DMS53 treated with DMSO at 0.1 percent for 48 hours (cell line): ENCODE measurements at regions not wholly inside any gene's neighbourhood (a gene's known extent, or its start where the extent isn't known, plus 50 kb on each side); places are given as distances from the start of the nearest gene placed in this dataset.

Experiments
- DNase-seq: peaks from one replicate; lab custom pipeline; 2025; ENCODE audit not compliant: unreplicated experiment; lab: John Stamatoyannopoulos, UW

DNA sequence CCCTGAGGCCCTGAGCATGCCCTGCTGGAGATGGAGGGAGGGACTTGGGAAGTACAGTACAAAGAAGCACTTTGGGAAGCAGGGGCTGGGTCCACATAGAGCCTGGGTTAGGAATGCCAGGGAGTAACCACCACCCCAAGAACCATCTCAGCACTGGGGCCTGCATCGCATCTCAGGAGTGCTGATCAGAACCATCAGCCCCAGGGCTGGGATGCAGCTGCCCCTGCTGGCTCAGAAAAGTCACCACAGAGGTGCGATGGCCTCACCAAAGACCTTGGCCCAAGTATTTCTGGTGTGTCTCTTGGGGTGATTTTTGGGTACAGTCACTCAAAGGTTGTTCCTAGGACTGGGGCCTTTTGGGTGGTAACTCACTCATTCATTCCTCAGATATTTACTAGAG is 236.8 kb upstream of the MVB12B start:
- no peak for DNase-seq

GRCh38 chr9:126093771-126094170 is 232.9 kb upstream of the MVB12B start:
- no peak for DNase-seq

DNA sequence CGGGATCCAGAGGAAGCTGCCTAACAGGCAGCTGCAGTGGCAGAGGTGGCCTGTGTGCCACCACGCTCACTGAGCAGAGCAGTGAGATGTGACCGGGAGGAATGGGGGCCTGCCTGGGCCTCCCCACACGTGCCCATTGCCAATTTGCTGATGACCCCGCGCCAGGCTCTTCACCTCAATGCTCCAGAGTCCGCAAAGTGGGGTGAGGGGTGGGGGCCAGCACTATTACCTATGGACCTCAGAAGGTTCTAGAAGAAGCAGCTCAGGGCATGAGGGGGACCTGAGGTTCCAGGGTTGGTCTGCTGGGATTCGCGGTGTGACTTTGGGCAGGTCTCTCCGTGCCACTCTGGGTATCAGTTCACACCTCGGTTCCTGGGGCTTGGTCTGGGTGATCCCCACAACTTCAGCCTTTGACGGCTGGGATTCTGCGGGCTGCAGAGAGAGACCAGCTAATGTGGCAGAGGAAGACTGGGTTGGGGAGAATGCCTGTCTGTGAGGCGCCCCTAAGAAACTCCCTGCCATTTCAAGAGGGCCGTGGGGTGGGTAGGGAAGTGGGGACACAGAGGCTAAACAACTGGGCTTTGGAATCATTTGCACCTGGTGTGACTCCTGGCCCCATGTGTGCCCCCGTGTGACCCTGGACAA is 231.0 kb upstream of the MVB12B start:
- no peak for DNase-seq

DNA sequence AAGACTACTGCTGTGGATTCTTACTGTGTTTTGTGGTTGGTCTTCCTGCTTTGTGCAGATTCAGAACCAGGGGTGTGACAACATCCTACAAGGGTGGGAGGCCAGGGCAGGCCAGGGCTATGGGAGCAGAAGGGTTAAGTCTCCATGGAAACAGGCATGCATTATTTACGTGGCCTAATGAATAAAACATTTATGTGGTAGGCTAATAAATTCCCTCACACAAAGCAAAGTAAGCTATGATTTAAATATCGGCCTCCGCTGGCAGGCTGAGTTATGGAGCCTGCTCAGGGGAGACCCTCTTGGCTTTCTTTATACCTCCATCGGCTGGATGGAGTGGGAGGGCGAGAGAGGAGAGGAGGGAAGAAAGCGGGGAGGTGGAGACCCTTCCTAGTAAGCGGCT is 230.3 kb upstream of the MVB12B start:
- DNase-seq: no peak

DNA sequence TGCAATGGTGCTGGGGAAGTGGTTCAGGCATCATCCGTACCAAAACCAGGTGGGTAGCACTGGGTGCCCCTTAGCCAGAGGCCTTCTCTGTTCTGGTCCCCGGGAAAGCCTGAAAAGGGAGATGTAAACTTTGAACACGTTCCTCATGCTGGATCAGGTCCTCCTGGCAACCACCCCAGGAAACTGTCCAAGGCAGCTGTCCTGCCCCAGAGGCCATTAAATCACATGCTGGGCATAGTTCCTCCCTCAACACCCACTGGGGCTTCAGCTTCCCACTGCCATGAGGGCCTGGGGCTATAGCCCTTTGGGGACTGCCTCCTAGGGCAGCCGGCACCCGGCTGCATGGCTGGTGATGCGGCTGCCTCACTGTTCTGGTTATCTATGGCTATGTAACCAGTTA is 228.9 kb upstream of the MVB12B start:
- no peak for DNase-seq

DNA sequence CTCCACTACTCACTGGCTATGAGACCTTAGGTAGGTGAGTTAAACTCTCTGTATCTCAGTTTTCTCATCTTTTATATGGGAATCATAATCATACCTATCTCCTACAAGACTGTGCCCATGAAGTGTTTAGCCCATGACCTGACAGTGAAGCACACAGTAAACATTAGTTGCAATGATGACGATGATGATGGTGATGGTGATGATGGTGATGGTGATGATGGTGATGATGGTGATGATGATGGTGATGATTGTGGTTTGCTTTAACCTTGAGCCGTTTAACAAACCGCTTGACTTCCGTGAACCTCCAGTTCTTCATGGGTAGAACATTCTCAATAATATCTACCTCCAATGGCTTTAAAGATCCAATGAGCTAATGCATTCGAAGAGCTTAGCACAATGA is 220.2 kb upstream of the MVB12B start:
- DNase-seq: no peak

- DNase-seq: no peak
Observed at GRCh38 chr9:126107693-126108092, 218.9 kb upstream of the MVB12B start.

GRCh38 chr9:126108240-126108639 is 218.4 kb upstream of the MVB12B start:
- DNase-seq: no peak

- DNase-seq: no peak
Observed at GRCh38 chr9:126109575-126109974, 217.1 kb upstream of the MVB12B start.

- DNase-seq: no peak
Observed at GRCh38 chr9:126111556-126111955, 215.1 kb upstream of the MVB12B start.

DNA sequence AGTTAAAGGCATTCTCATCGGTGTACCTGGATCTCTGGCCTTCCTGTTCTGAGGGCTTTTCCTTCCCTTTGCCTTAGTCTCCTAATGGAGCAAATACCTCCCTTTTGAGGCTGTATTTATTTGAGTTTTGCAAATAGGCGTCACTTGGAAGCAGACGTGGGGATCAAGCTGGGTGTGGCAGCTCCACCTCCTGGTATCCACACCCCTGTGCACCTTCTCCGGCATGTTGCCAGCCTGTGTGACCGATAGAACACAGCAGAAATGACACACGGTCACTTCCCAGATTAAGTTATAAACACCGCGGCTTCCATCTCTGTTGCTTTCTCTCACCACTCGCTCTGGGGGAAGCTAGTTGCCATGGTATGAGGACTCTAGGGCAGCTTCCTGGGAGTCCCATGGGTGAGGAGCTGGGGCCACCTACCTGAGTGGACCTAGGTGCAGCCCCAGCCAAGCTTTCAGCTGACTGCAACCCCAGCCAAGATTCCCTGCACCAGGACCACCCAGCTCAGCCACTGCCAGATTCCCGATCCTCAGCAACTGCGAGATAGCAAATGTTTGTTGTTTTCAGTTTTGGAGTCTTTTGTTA is 214.4 kb upstream of the MVB12B start:
- no peak for DNase-seq

- DNase-seq: no peak
Observed at GRCh38 chr9:126113176-126113575, 213.5 kb upstream of the MVB12B start.

DNA sequence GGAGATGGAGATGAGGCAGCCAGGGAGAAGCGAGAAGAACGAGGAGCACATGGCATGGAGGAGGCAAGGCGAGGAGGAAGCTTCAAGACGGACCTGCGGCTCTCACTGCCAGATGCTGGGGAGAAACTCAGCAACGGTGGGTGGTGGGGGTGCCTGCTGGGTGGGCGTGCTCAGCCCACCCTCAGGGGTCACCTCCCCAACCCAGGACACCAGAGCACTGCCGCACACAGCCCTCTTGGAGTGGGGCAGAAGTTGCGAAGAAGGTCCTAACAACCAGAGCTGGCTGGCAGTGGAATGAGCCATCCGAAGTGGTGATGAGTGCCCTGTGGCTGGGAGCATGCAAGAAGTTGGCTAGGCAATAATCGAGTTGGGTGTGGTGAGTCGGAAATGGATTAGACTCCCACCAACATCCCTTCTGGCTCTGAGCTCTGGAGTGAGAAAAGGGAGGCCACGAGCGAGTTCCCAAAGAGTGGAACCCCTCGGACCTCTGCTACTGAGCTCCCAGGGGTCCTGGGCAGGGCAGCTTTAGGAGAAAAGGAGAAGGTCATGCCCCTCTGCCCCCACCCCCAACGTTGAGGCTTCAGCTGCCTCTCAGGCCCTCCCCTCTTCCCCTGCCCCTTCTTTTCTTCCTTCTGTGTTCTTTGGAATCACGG is 212.7 kb upstream of the MVB12B start:
- DNase-seq: no peak

DNA sequence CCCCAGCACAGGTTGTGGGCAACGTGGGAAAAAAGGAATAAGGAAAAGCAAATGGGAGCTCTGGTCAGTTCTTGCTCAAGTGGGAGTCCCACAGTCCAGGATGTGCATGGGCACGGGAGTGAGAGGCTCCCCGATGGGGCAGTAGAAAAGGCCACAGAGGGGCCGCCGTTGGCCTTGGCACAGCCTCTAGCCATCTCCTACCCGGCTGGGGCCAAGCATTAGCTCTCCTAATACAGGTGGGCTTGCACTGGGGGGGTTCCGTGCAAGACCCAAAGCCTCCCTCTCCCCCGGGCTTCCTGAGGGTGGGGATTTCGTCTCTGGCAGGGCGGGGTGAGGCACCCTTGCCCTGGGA is 212.2 kb upstream of the MVB12B start:
- DNase-seq: no peak

GRCh38 chr9:126114850-126115460 is 211.7 kb upstream of the MVB12B start:
- no peak for DNase-seq

DNA sequence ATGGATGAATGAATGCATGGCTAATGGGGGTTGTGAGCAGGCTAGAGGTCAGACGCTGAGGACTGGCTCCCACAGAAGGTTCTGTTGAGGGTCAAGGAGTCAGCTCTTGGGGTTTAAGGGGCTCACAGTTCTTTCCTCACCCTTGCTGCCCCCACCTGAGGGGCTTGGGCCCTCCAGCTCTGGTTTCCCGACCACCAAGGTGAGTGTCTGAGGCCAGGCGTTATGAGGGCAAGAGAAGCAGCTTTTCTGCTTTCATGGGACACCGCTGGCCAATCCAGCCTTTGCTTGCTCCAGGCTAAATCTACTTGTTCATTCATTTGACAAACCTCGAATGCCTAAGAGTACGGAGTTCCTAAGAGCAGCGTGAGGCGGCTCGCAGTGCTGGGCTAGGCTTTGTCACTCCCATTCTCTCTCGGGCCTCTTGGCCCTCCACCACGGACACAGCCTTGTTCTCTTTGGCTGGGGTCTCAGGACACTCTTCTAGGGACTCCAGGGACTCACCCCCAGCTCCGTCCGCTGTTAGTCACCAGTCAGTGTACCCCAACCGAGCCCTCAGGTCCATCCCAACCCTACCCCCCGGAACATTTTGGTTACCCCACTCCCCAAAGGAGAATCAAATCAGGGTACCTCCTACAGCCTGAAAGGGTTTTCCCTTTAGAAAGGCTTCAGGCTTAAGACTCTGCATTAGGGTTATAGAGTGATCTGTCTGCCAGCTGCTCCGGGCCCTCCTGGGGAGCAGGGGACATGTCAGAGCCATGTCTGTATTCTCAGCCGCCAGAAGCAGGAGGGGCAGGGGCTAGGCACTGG is 210.1 kb upstream of the MVB12B start:
- DNase-seq: no peak

GRCh38 chr9:126117158-126117425 is 209.5 kb upstream of the MVB12B start:
- DNase-seq: no peak

DNA sequence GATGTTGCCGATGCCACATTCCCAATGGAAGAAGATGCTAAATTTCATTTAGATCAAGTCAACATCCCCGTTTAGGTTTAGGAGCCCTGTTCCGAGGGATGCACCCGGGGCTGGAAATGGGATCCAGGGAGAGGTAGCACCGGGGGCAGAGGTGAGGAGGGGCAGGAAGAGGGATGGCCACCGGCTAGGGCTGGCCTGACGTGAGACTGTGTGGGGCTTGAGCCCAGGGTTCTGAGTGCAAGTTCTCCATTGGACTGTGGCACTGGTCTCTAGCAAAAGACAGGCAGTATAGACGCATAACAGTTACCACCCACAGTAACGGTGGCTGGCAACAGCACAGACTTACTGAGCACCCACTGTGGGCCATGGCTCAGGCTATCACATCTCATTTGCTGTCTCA is 209.0 kb upstream of the MVB12B start:
- DNase-seq: no peak

DNA sequence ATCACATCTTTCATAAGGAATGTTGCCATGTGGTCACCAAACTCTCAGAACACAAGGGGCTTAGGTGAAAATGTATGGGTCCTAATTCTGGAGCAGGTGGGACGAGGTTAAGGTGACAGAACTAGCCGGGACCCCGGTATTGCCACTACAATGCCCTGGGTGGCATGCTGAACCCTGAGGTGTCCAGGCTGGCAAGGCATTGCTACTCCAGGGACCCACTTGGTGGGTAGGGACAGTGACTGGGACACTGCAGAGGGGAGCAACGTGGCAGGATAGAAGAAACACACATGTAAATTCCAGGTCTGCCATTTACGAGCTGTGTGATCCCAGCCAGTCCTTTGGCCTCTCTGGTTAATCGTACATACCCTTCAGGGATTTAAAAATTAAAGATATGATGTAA is 206.9 kb upstream of the MVB12B start:
- no peak for DNase-seq

GRCh38 chr9:126122901-126123616 is 203.6 kb upstream of the MVB12B start:
- no peak for DNase-seq

GRCh38 chr9:126123927-126124326 is 202.7 kb upstream of the MVB12B start:
- no peak for DNase-seq
